ENCODE measurements at regions not wholly inside any gene's neighbourhood (a gene's known extent, or its start where the extent isn't known, plus 50 kb on each side); places are given as distances from the start of the nearest gene placed in this dataset.
"Not testable (repeated sequence)": the region's sequence is repeated elsewhere in the genome, so short reads cannot be mapped to it uniquely, and the experiment has no call there.

- DNase-seq, result peak; percentile 71 to 79
These were observed 166.4 kb upstream of the ZNF337 start for GRCh38 chr20:25862967-25863530.

- no peak for DNase-seq
These were observed 164.0 kb upstream of the ZNF337 start for GRCh38 chr20:25860531-25861150.

- DNase-seq, result peak; percentile 67 to 72
These were observed 163.2 kb upstream of the ZNF337 start for GRCh38 chr20:25859649-25860530.

- no peak for DNase-seq
These were observed 162.1 kb upstream of the ZNF337 start for GRCh38 chr20:25858495-25859425.

- not testable (repeated sequence) for DNase-seq
These were observed 160.6 kb upstream of the ZNF337 start for GRCh38 chr20:25857091-25857788.

- DNase-seq, result no peak
These were observed 159.7 kb upstream of the ZNF337 start for GRCh38 chr20:25856256-25856884.

GRCh38 chr20:25855451-25856156 is 159.0 kb upstream of the ZNF337 start:
- not testable (repeated sequence) for DNase-seq

GRCh38 chr20:25854666-25855065 is 158.0 kb upstream of the ZNF337 start:
- DNase-seq, result not testable (repeated sequence)

GRCh38 chr20:25853718-25854388 is 157.2 kb upstream of the ZNF337 start:
- peak; percentile 74 to 80 for DNase-seq

GRCh38 chr20:25852968-25853717 is 156.5 kb upstream of the ZNF337 start:
- DNase-seq, result not testable (repeated sequence)

GRCh38 chr20:25850133-25850532 is 153.5 kb upstream of the ZNF337 start:
- DNase-seq, result not testable (repeated sequence)

- DNase-seq, result no peak
These were observed 151.6 kb upstream of the ZNF337 start for GRCh38 chr20:25848222-25848621.

- not testable (repeated sequence) for DNase-seq
These were observed 148.0 kb upstream of the ZNF337 start for GRCh38 chr20:25844640-25845039.

GRCh38 chr20:25813511-25813910 is 116.9 kb upstream of the ZNF337 start:
- not testable (repeated sequence) for DNase-seq

- DNase-seq, result not testable (repeated sequence)
These were observed 101.7 kb upstream of the ZNF337 start for GRCh38 chr20:25798174-25798993.

- DNase-seq, result not testable (repeated sequence)
These were observed 100.4 kb upstream of the ZNF337 start for GRCh38 chr20:25797062-25797461.

- not testable (repeated sequence) for DNase-seq
These were observed 80.6 kb upstream of the ZNF337 start for GRCh38 chr20:25777241-25777640.

GRCh38 chr20:25774711-25775110 is 78.1 kb upstream of the ZNF337 start:
- DNase-seq, result not testable (repeated sequence)

Data from activated CD4-positive, alpha-beta T cell treated with anti-CD3 and anti-CD28 coated beads for 4 hours (primary cell).